Suprapubic skin (tissue), 4 donors: ENCODE measurements at regions not wholly inside any gene's neighbourhood (a gene's known extent, or its start where the extent isn't known, plus 50 kb on each side); places are given as distances from the start of the nearest gene placed in this dataset.

ENCODE experiments used
- DNase-seq, 2 donors: peaks; one replicate each; pipeline ENCODE4 v3.0.0-alpha.2; 2019; ENCODE audit warnings: low spot score in 2 of 2
- H3K27ac ChIP-seq: fragments of 200-600 bp; sonication (generic); one replicate; pipeline ENCODE4 v1.5.1; 2019
- H3K27me3 ChIP-seq: fragments of 200-600 bp; sonication (generic); one replicate; pipeline ENCODE4 v1.5.1; 2019
- H3K36me3 ChIP-seq: fragments of 200-600 bp; sonication (generic); one replicate; pipeline ENCODE4 v1.5.1; 2019
- H3K4me1 ChIP-seq: fragments of 200-600 bp; sonication (generic); one replicate; pipeline ENCODE4 v1.5.1; 2019
- H3K4me3 ChIP-seq: fragments of 200-600 bp; sonication (generic); one replicate; pipeline ENCODE4 v1.5.1; 2019; ENCODE audit warnings: mild to moderate bottlenecking
- H3K9me3 ChIP-seq: fragments of 200-600 bp; sonication (generic); one replicate; pipeline ENCODE4 v1.5.1; 2019
- CTCF ChIP-seq, 2 donors: fragments of 200-600 bp in 1 of 2; fragments of 450-650 bp in 1 of 2; sonication (generic) in 1 of 2; IDR thresholded peaks; one replicate each; pipeline ENCODE4 v1.5.1; 2016 to 2019; ENCODE audit warnings: antibody characterized with exemption in 2 of 2, mild to moderate bottlenecking in 1 of 2, moderate library complexity in 1 of 2
- EP300 ChIP-seq: sonication (generic); formaldehyde crosslinking; IDR thresholded peaks from one replicate; pipeline ENCODE4 v1.6.1; 2017; ENCODE audit warnings: antibody characterized with exemption
- POLR2A ChIP-seq, 2 donors: fragments of 450-650 bp; IDR thresholded peaks; one replicate each; pipeline ENCODE4 v1.6.1; 2017; ENCODE audit warnings: antibody characterized with exemption in 2 of 2, mild to moderate bottlenecking in 2 of 2, moderate library complexity in 2 of 2
- POLR2AphosphoS5 ChIP-seq, 3 donors: sonication (generic); formaldehyde crosslinking; IDR thresholded peaks; one replicate each; pipeline ENCODE4 v1.6.1; 2017; ENCODE audit warnings: antibody characterized with exemption in 3 of 3
- WGBS: methylation state at CpG from one replicate; pipeline ENCODE4 v1.1.5; 2018; 5-methylcytosine and 5-hydroxymethylcytosine counted together

GRCh38 chr3:103406320-103406850 lies 971.6 kb downstream of the ZPLD1 start:
- H3K9me3 ChIP-seq, result no peaks in the 10 kb centered on the region
- no peaks in the 10 kb centered on the region for H3K27me3 ChIP-seq
- DNase-seq, result no peak
- H3K4me1 ChIP-seq, result peaks cover 2% of the 10 kb centered on the region
- 50% methylated on average over 7 of the region's 7 CpGs for WGBS
- H3K36me3 ChIP-seq, result no peaks in the 10 kb centered on the region
- TF ChIP-seq CTCF (IDR thresholded peaks at IDR 0.05), result no peak
- no peak for TF ChIP-seq POLR2A (IDR thresholded peaks at IDR 0.05)
- no peak for TF ChIP-seq POLR2AphosphoS5 (IDR thresholded peaks at IDR 0.05)
- no peak for TF ChIP-seq EP300
- H3K27ac ChIP-seq, result no peak overlapping the region
- H3K4me3 ChIP-seq, result no peak overlapping the region

- H3K4me3 ChIP-seq, result no peak overlapping the region
- no peaks in the 10 kb centered on the region for H3K9me3 ChIP-seq
- TF ChIP-seq EP300 (no peak), POLR2AphosphoS5 (IDR thresholded peaks at IDR 0.05) (no peak), POLR2A (IDR thresholded peaks at IDR 0.05) (no peak), CTCF (IDR thresholded peaks at IDR 0.05) (no peak)
- 68% methylated on average over 16 of the region's 17 CpGs for WGBS
- H3K27me3 ChIP-seq, result no peaks in the 10 kb centered on the region
- no peaks in the 10 kb centered on the region for H3K36me3 ChIP-seq
- no peak overlapping the region for H3K27ac ChIP-seq
- peaks cover 2% of the 10 kb centered on the region for H3K4me1 ChIP-seq
- DNase-seq, result no peak
These were observed 975.4 kb downstream of the ZPLD1 start for GRCh38 chr3:103410231-103410630.

GRCh38 chr3:103421460-103421859 lies 986.6 kb downstream of the ZPLD1 start:
- Histone ChIP-seq H3K4me1 (no peaks in the 10 kb centered on the region), H3K27ac (no peak overlapping the region), H3K9me3 (no peaks in the 10 kb centered on the region), H3K36me3 (no peaks in the 10 kb centered on the region), H3K4me3 (no peak overlapping the region), H3K27me3 (no peaks in the 10 kb centered on the region)
- no peak for DNase-seq
- TF ChIP-seq POLR2AphosphoS5 (IDR thresholded peaks at IDR 0.05) (no peak), CTCF (IDR thresholded peaks at IDR 0.05) (no peak), EP300 (no peak), POLR2A (IDR thresholded peaks at IDR 0.05) (no peak)
- WGBS, result 72% methylated on average over 3 of the region's 3 CpGs

GRCh38 chr3:103437883-103438282 lies 1003.1 kb downstream of the ZPLD1 start:
- TF ChIP-seq POLR2AphosphoS5 (IDR thresholded peaks at IDR 0.05) (no peak), EP300 (no peak), POLR2A (IDR thresholded peaks at IDR 0.05) (no peak), CTCF (IDR thresholded peaks at IDR 0.05) (no peak)

GRCh38 chr3:103440539-103441203 lies 1005.9 kb downstream of the ZPLD1 start:
- Histone ChIP-seq H3K4me1 (no peaks in the 10 kb centered on the region), H3K9me3 (no peaks in the 10 kb centered on the region), H3K36me3 (no peaks in the 10 kb centered on the region), H3K4me3 (no peak overlapping the region), H3K27me3 (no peaks in the 10 kb centered on the region), H3K27ac (no peak overlapping the region)
- TF ChIP-seq POLR2A (IDR thresholded peaks at IDR 0.05) (no peak), CTCF (IDR thresholded peaks at IDR 0.05) (no peak), EP300 (no peak), POLR2AphosphoS5 (IDR thresholded peaks at IDR 0.05) (no peak)
- 59% methylated on average over 1 of the region's 1 CpG for WGBS
- DNase-seq, result no peak

More at GRCh38 chr3:103437883-103438282, 1003.1 kb downstream of the ZPLD1 start:
- DNase-seq, result no peak
- Histone ChIP-seq H3K27me3 (no peaks in the 10 kb centered on the region), H3K36me3 (no peaks in the 10 kb centered on the region), H3K4me3 (no peak overlapping the region), H3K9me3 (no peaks in the 10 kb centered on the region), H3K27ac (no peak overlapping the region), H3K4me1 (no peaks in the 10 kb centered on the region)
- WGBS, result 77% methylated on average over 4 of the region's 4 CpGs
